ENCODE measurements at regions not wholly inside any gene's neighbourhood (a gene's known extent, or its start where the extent isn't known, plus 50 kb on each side); places are given as distances from the start of the nearest gene placed in this dataset.
"Not testable (repeated sequence)": the region's sequence is repeated elsewhere in the genome, so short reads cannot be mapped to it uniquely, and the experiment has no call there.

DNA sequence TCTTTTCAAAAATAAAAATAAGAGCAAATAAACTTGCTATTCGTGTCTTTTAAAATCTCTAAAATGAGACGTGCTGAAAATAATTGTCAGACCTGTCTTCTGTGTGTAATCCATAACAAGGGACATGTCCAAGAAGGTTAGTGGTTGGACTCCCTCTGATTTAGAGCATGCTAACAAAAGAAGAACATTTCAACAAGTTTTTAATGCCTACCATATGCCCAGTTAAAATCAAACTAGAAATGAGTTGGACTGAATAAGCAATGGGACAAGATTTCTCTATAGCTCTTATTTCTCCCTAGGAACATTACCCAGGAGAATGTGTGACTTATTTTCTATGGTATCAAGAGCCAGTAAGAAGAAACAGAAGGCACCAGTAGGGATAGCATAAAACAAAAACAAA is 689.7 kb upstream of the SOX9 start:
- no peak for DNase-seq

DNA sequence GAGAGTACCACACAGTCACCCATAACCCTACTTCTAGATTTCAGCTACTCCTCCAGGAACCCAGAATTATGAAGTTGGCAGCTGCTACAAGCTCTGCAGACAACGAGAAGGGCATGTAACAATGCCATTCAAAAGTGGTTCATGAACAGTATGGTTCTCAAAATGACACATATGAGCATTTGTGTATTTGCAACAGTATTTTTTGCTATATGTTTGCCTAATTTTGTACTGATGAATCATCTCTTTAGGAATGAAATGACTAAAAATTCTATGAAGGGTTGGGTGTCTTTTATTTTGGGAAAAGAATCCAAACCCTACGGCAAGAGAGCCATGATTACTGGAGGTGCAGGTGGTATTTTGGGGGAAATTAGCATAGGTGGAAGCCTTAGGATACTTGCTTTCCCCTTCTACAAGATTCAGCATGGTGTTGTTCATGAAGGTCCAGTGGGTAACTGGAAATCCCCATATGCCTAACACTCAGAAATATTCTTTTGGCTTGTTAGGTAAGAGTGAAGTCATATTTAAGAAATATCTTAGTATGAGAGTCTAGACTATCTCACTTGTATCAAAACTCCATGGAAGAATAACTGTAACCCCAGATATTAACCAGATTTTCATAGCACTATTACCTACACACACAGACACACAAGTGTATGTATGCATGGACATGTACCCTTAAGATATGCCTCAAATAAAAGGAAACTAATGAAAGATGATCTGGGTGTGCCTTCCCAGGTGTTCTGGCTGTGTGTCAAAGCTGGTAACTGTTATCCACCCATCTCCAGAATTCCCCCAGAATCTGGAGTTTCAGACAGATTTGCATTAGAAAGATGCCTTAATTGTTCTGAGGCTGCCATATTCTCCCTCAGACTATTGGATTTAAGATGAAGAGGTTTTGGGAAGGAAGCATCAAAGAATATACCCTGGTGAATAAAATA is 688.2 kb upstream of the SOX9 start:
- DNase-seq = no peak

GRCh38 chr17:71434716-71435115 is 686.1 kb upstream of the SOX9 start:
- DNase-seq = no peak

DNA sequence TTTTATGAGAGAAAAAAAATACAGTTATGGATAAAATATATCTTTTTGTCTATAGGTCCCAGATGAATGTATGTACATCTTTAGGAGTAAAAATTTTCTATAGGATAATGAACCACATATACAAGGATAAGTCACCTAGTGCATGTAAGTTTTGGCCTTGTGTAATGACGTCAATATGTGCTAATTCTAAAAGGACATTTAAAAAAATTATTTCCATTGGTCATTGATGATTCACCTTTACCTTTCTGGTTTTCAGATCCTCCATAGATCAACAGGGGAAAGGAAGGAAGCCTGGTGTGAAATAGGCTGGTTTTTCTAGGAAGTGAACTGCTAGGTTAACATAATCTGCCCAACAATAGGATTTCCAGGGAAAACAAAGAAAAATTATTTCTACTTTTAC is 684.3 kb upstream of the SOX9 start:
- no peak for DNase-seq

DNA sequence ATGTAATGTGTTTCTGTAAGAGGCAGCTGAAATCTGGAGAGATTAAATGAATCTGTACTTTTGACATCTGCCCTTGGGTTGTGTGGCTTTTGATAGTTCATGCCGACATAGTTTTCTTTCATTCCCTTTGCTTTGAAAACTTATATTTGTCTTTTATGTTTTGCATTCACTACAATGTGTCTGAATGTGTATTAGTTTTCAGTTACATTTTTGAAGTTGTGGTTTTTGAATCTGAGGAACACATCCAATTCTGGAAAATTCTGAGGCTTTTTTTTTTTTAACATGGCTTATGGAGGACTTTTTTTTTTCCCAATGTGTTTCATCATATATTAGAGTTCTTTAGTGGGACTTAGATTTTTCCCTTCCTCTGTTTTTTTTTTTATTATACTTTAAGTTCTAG is 683.7 kb upstream of the SOX9 start:
- DNase-seq = no peak

- peak; percentile 69 to 77 for DNase-seq
These were observed 682.1 kb upstream of the SOX9 start for GRCh38 chr17:71438631-71439146.

DNA sequence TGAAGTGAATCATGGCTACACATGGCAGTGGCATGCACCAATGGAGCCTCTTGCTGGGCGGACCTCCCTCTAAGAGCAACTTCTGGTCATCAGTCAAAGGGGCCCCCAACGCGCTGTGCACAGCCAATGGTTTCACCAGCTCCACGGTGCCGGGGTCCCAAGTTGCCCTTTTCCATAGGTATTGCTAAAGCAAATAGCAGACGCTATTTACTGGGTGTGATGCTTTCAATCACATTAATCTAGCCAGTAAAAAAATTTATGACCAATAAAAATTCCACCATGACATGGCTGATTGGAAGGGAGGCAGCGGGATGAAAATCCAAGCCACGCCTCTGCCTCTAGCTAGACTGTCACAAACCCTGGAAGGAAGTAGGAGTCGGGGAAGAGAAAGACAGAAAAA is 680.3 kb upstream of the SOX9 start:
- no peak for DNase-seq

- no peak for DNase-seq
These were observed 679.7 kb upstream of the SOX9 start for GRCh38 chr17:71441098-71441497.

DNA sequence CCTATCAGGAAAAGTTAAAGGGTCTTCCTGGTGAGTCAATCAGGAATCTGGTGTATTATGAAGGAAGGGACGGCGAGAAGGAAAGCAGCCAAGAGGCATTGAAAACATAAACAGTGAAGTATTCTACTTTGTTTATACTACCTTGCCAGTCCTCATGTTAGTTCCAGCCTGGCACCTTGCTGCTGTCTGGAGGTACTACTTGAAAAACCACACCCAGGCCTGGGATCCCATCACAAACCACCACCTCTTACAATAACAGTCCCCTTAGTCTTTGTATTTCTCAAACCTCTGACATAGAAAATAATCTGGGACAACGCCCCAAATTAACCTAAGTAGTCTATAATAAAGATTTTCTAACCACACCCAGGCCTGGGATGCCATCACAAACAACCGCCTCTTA is 676.7 kb upstream of the SOX9 start:
- no peak for DNase-seq

- DNase-seq = no peak
These were observed 674.0 kb upstream of the SOX9 start for GRCh38 chr17:71446645-71447437.

- no peak for DNase-seq
These were observed 673.2 kb upstream of the SOX9 start for GRCh38 chr17:71447644-71448043.

- not testable (repeated sequence) for DNase-seq
These were observed 670.2 kb upstream of the SOX9 start for GRCh38 chr17:71450657-71451056.

DNA sequence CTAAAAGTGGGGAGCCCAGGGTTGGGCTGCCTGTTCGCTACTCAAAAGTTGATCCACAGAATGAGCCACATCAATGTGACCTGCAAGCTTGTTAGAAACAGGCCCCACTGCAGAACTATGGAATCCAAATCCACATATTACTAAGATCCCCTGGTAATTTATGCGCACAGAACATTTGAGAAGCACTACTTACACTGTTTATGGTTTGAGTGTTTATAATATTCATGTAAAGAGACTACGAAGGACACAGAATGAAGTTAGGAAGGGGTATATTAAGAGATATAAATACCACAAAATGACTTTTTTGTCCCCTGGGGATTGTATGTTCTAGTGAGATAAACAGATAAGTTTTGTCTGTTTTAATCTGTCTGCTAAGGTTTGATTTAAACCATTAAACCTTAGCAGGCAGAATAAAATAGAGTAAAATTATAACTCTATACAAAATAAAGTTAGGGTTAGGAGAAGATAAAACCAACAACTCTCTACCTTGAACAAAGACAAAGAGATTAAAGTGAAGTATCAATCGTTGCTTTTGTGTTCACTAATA is 666.9 kb upstream of the SOX9 start:
- no peak for DNase-seq

- no peak for DNase-seq
These were observed 665.6 kb upstream of the SOX9 start for GRCh38 chr17:71455219-71455618.

DNA sequence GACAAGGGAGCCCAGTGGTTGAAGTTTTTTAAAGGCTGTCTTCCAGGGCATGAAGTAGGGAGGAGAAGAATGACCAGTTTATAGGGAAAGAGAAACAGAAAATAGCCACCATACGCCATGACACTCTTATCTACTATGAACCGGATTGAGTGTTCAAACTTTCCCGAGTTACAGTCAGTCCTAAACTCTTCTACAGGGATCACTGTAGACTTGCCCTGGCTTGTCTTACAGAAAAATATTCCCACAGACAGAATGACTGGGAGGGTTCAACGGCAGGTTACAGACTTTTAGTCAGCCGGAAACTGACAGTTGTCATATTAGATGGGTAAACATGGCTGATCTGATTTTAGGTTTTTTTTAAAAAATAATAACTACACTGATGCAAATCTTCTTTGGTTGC is 662.5 kb upstream of the SOX9 start:
- no peak for DNase-seq

GRCh38 chr17:71460943-71461342 is 659.9 kb upstream of the SOX9 start:
- DNase-seq = no peak

GRCh38 chr17:71461498-71462169 is 659.2 kb upstream of the SOX9 start:
- DNase-seq = no peak

- no peak for DNase-seq
These were observed 656.6 kb upstream of the SOX9 start for GRCh38 chr17:71464241-71464640.

DNA sequence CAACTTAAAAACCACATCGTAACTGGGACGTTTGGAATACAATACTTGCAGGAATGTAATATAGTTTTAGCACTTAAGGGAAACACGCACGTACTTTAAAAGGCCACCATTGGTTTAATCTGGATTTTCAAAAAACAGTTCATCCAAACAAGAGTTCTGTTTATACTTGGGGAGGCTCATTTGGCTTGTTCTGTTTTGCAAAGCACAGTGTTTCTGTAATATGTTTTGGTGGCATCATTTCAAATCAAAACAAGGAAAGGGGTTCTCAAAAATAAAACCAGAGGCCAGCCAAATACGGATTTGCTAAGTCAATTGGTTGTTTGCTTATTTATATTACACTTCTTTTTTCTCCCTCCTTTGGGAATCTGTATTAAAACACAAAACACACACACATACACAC is 656.1 kb upstream of the SOX9 start:
- DNase-seq = no peak

DNA sequence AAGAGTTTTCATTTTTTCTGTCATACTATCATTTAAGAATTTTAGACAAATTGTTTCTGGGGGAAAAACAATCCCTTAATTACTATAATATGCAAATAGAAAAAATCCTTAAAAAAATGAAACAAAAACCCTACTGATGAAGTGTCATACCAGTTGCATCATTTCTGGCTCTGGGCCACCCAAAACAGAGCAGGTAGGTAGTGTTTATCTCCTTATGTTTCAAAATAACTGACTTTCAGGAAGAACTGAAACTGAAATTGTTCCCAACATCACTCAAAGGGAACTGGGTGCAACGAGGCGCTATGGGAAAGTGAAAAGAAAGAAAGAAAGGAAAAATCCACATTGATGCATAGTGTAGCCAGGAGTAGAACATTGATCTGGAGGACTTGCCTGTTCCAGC is 653.1 kb upstream of the SOX9 start:
- DNase-seq = no peak

- DNase-seq = no peak
These were observed 650.8 kb upstream of the SOX9 start for GRCh38 chr17:71470062-71470461.

Measured in right lung (tissue), 2 donors.